ENCODE measurements at regions not wholly inside any gene's neighbourhood (a gene's known extent, or its start where the extent isn't known, plus 50 kb on each side); places are given as distances from the start of the nearest gene placed in this dataset.

DNA sequence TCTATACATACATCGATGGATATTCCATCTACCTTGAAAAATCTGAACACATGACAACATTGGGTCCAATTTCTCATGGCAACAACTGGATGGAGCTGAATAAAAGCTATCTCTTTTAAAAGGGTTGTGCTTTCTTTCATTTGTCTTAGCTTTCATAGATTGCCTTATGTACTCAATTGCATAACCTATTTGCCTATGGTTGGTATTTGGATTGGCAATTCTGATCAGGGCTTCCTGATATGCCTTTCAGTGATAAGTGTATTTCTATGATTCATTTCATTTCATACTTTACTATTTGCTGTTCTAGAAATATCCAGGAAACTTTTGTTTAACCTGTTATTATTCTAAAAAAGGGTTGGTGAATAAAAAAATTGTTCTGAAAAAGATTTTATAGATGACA lies 509.9 kb downstream of the GRXCR1 start:
- ATAC-seq (no peak), DNase-seq (no peak)
- Histone ChIP-seq H3K9me3 (peaks cover 0 to 17% (median 0%) of the 10 kb centered on the region in 11 donors), H3K36me3 (no peaks in the 10 kb centered on the region), H3K4me1 (no peaks in the 10 kb centered on the region), H3K4me3 (no peak overlapping the region), H3K27me3 (no peaks in the 10 kb centered on the region), H3K27ac (no peak overlapping the region)
- intact Hi-C loops (cut with DNase I): no loop called here
- TF ChIP-seq, protein P1, sequence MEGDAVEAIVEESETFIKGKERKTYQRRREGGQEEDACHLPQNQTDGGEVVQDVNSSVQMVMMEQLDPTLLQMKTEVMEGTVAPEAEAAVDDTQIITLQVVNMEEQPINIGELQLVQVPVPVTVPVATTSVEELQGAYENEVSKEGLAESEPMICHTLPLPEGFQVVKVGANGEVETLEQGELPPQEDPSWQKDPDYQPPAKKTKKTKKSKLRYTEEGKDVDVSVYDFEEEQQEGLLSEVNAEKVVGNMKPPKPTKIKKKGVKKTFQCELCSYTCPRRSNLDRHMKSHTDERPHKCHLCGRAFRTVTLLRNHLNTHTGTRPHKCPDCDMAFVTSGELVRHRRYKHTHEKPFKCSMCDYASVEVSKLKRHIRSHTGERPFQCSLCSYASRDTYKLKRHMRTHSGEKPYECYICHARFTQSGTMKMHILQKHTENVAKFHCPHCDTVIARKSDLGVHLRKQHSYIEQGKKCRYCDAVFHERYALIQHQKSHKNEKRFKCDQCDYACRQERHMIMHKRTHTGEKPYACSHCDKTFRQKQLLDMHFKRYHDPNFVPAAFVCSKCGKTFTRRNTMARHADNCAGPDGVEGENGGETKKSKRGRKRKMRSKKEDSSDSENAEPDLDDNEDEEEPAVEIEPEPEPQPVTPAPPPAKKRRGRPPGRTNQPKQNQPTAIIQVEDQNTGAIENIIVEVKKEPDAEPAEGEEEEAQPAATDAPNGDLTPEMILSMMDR (IDR thresholded peaks at IDR 0.05): no peak
- 63 to 78% methylated on average over 1 of the region's 1 CpG for WGBS, 2 donors

DNA sequence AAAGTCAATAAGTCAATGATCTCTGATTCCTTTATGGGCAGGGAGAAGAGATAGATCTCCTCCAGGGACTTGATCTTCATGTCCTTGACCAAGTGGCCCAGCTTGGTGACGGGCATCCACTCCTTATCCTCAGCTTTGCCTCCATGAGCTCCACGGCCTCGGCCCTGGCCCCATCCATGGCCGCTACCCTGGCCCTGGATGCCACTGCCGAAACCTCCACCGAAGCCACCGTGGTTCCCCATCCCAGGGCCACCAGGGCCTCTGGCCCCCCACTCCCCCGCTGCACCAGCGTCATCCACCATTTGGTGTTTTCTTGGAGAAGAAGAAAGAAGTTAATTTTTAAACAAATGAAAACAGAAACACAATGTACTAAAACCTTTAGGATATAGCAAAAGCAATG lies 518.1 kb downstream of the GRXCR1 start:
- TF ChIP-seq, protein P1 (IDR thresholded peaks at IDR 0.05): no peak
- no peak for ATAC-seq

DNA sequence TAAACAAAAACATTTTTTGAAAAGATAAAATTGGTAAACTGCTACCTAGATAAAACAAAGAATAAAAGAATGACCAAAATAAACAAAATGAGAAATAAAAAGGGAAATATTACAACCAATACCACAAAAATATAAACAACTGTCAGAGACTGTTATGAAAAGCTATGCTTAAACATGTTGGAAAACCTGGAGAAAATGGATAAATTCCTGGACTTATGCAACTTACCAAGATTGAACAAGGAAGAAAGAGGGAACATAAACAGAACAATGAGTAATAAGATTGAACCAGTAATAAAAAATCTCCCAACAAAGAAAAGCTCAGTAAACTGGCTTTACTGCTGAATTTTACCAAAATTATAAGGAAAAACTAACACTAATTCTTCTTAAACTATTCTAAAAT lies 518.7 kb downstream of the GRXCR1 start:
- ATAC-seq (no peak), DNase-seq (no peak)
- Histone ChIP-seq H3K36me3 (no peaks in the 10 kb centered on the region), H3K9me3 (peaks cover 0 to 20% (median 0%) of the 10 kb centered on the region in 11 donors), H3K4me1 (no peaks in the 10 kb centered on the region), H3K4me3 (no peak overlapping the region), H3K27ac (no peak overlapping the region), H3K27me3 (no peaks in the 10 kb centered on the region)
- intact Hi-C loops (cut with DNase I): no loop called here
- TF ChIP-seq, protein P1 (IDR thresholded peaks at IDR 0.05): no peak

More for the DNA sequence above, 518.1 kb downstream of the GRXCR1 start:
- Histone ChIP-seq H3K9me3 (peaks cover 0 to 26% (median 0%) of the 10 kb centered on the region in 11 donors), H3K27me3 (no peaks in the 10 kb centered on the region), H3K27ac (no peak overlapping the region), H3K4me3 (no peak overlapping the region), H3K4me1 (no peaks in the 10 kb centered on the region), H3K36me3 (no peaks in the 10 kb centered on the region)
- 94% methylated on average over 9 of the region's 9 CpGs for WGBS, 2 donors
- no peak for DNase-seq
- intact Hi-C loops (cut with DNase I): no loop called here

DNA sequence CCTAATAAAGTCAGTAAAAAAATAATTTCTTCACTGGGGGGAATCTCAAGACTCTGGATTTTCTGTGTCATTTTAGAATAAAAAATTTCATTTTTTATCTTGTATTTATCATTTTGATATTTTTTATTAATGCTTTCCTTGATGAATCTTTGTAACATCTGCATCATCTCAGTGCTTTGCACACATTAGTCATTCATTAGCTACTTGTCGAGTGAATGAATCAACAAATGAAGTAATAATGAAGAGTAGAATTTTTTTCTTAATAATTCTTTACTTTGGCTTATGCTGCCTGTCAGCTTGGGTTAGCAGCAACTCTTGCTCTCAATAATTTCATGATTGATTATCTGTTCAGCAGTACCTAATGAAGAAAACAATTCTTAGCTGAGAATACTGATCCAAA lies 530.8 kb downstream of the GRXCR1 start:
- Histone ChIP-seq H3K4me3 (no peak overlapping the region), H3K27me3 (no peaks in the 10 kb centered on the region), H3K9me3 (peaks cover 0 to 28% (median 0%) of the 10 kb centered on the region in 11 donors), H3K27ac (no peak overlapping the region), H3K4me1 (no peaks in the 10 kb centered on the region), H3K36me3 (no peaks in the 10 kb centered on the region)
- ATAC-seq: no peak
- 80 to 81% methylated on average over 1 of the region's 1 CpG for WGBS, 2 donors
- DNase-seq: no peak
- TF ChIP-seq, protein P1 (IDR thresholded peaks at IDR 0.05): no peak
- intact Hi-C loops (cut with DNase I): no loop called here
